Brain microvascular endothelial cell (primary cell): ENCODE measurements at regions not wholly inside any gene's neighbourhood (a gene's known extent, or its start where the extent isn't known, plus 50 kb on each side); places are given as distances from the start of the nearest gene placed in this dataset.

Source experiments
- DNase-seq: peaks from one replicate; pipeline ENCODE4 v3.0.0-alpha.2; 2020
- H3K27ac ChIP-seq: fragments of 250-450 bp; sonication (Bioruptor Pico); 2 replicates; pipeline ENCODE4 v1.5.1; 2020; ENCODE audit warnings: mild to moderate bottlenecking, moderate library complexity
- H3K27me3 ChIP-seq: fragments of 250-450 bp; sonication (Bioruptor Pico); replicated peaks from 2 replicates; pipeline ENCODE4 v1.5.1; 2020; ENCODE audit warnings: mild to moderate bottlenecking
- H3K36me3 ChIP-seq: fragments of 250-450 bp; sonication (Bioruptor Pico); replicated peaks from 2 replicates; pipeline ENCODE4 v1.5.1; 2020; ENCODE audit warnings: mild to moderate bottlenecking
- H3K4me3 ChIP-seq: 2 replicates; pipeline ENCODE4 v1.5.1; 2011; ENCODE audit warnings: low read depth, mild to moderate bottlenecking, control low read depth, low read length, moderate library complexity
- in situ Hi-C: cut with HindIII; loops from 2 replicates; pipeline ENCODE4 v1.10.0; 2017; ENCODE audit warnings: low sequenced_read_pairs, low pct_ligation_motif_present
- TF ChIP-seq, protein P1 (sequence below): IDR thresholded peaks from 2 replicates; pipeline ENCODE4 v1.5.1; 2011; ENCODE audit warnings: low read depth, mild to moderate bottlenecking, moderate library complexity, low read length, control low read depth, inconsistent platforms; ENCODE audit errors: missing control alignments

DNA sequence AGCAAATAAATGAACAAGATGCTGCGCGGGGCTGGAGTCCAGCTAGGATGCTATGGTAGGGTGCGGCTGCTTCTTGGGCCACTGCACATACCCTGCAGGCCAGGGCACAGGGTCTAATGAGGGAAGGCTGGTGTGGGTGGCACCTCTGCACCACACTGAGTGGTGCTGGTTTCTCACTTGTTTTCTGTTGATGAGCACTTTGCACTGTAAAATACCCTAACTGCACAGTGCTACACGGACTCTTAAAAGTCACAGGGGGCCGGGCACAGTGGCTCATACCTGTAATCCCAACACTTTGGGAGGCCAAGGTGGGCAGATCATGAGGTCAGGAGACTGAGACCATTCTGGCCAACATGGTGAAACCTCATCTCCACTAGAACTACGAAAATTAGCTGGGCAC, 52.7 kb upstream of the DMRT1 start:
- in situ Hi-C loops = no loop called here

More for the DNA sequence above, 52.7 kb upstream of the DMRT1 start:
- H3K4me3 ChIP-seq = no peak overlapping the region
- no peak overlapping the region for H3K27ac ChIP-seq
- no peaks in the 10 kb centered on the region for H3K27me3 ChIP-seq
- TF ChIP-seq, protein P1, sequence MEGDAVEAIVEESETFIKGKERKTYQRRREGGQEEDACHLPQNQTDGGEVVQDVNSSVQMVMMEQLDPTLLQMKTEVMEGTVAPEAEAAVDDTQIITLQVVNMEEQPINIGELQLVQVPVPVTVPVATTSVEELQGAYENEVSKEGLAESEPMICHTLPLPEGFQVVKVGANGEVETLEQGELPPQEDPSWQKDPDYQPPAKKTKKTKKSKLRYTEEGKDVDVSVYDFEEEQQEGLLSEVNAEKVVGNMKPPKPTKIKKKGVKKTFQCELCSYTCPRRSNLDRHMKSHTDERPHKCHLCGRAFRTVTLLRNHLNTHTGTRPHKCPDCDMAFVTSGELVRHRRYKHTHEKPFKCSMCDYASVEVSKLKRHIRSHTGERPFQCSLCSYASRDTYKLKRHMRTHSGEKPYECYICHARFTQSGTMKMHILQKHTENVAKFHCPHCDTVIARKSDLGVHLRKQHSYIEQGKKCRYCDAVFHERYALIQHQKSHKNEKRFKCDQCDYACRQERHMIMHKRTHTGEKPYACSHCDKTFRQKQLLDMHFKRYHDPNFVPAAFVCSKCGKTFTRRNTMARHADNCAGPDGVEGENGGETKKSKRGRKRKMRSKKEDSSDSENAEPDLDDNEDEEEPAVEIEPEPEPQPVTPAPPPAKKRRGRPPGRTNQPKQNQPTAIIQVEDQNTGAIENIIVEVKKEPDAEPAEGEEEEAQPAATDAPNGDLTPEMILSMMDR = no peak
- no peaks in the 10 kb centered on the region for H3K36me3 ChIP-seq
- DNase-seq = no peak
